ENCODE measurements at regions not wholly inside any gene's neighbourhood (a gene's known extent, or its start where the extent isn't known, plus 50 kb on each side); places are given as distances from the start of the nearest gene placed in this dataset.

- no peak for DNase-seq
Measured at GRCh38 chr22:34454598-34454997, 534.3 kb upstream of the LARGE1 start.

GRCh38 chr22:34462795-34463194 lies 542.5 kb upstream of the LARGE1 start:
- DNase-seq, result no peak

GRCh38 chr22:34475886-34476285 lies 555.6 kb upstream of the LARGE1 start:
- DNase-seq, result no peak

- no peak for DNase-seq
Measured at GRCh38 chr22:34476762-34477161, 556.5 kb upstream of the LARGE1 start.

GRCh38 chr22:34481090-34481489 lies 560.8 kb upstream of the LARGE1 start:
- no peak for DNase-seq

GRCh38 chr22:34486381-34486780 lies 566.1 kb upstream of the LARGE1 start:
- DNase-seq, result no peak

GRCh38 chr22:34489861-34490260 lies 569.6 kb upstream of the LARGE1 start:
- no peak for DNase-seq

GRCh38 chr22:34490886-34491285 lies 570.6 kb upstream of the LARGE1 start:
- DNase-seq, result no peak

- DNase-seq, result no peak
Measured at GRCh38 chr22:34493486-34493885, 572.5 kb upstream of the ISX start.

GRCh38 chr22:34501366-34501965 lies 564.5 kb upstream of the ISX start:
- DNase-seq, result no peak

- no peak for DNase-seq
Measured at GRCh38 chr22:34502821-34503220, 563.1 kb upstream of the ISX start.

GRCh38 chr22:34508797-34509196 lies 557.2 kb upstream of the ISX start:
- no peak for DNase-seq

GRCh38 chr22:34526681-34527080 lies 539.3 kb upstream of the ISX start:
- no peak for DNase-seq

- no peak for DNase-seq
Measured at GRCh38 chr22:34534101-34534500, 531.9 kb upstream of the ISX start.

- no peak for DNase-seq
Measured at GRCh38 chr22:34567367-34567766, 498.6 kb upstream of the ISX start.

- no peak for DNase-seq
Measured at GRCh38 chr22:34570408-34570807, 495.6 kb upstream of the ISX start.

GRCh38 chr22:34579519-34579918 lies 486.4 kb upstream of the ISX start:
- DNase-seq, result no peak

- no peak for DNase-seq
Measured at GRCh38 chr22:34587357-34588356, 478.3 kb upstream of the ISX start.

- no peak for DNase-seq
Measured at GRCh38 chr22:34588871-34589545, 476.9 kb upstream of the ISX start.

- no peak for DNase-seq
Measured at GRCh38 chr22:34592123-34592740, 473.7 kb upstream of the ISX start.

GRCh38 chr22:34599567-34599966 lies 466.4 kb upstream of the ISX start:
- no peak for DNase-seq

- no peak for DNase-seq
Measured at GRCh38 chr22:34604312-34604711, 461.6 kb upstream of the ISX start.

GRCh38 chr22:34608106-34608505 lies 457.9 kb upstream of the ISX start:
- DNase-seq, result no peak

All from stimulated activated CD4-positive, alpha-beta T cell treated with anti-CD3 and anti-CD28 coated beads, Interleukin-4, amount 100 ng/mL, for 24 hours (primary cell).